ENCODE measurements at regions not wholly inside any gene's neighbourhood (a gene's known extent, or its start where the extent isn't known, plus 50 kb on each side); places are given as distances from the start of the nearest gene placed in this dataset.

DNA sequence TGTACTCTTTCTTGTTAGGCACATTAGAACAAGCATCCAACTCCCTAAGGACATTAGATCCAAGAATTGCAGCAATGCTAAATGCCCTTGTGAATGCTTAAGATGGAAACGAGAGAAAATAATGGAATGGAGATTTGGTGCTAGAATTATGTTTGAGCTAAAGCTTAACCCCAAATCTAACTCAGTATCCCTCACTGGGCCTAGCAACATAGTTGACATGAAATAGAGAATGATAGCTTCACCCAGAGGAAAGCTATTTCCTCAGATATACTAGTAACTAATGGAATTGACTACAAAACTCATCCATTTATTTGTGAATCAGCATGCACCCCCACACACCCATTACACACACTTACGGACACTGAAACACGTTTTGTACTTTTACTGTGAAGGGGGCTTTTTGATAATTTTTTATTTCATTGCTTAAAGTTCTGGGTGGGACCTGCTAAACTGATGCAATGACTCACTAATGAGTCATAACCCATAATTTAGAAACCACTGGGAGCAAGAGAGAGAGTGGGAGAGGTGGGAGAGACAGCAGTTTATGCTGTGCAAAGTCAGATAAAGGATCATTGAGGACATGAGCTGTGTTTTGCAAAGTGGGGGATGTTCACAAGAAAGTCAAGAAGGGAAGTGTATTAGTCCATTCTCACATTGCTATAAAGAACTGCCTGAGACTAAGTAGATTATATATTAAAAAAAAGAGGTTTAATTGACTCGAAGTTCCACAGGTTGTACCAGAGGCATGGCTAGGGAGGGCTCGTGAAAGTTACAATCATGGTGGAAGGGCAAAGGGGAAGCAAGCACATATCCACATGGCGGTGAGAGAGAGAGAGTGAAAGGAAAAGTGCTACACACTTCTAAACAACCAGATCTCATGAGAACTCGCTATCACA is 382.7 kb downstream of the SFMBT2 start:
- no peak for ATAC-seq
- Histone ChIP-seq H3F3A (replicated peaks; ENCODE audit: low read depth) (no peaks in the 10 kb centered on the region), H3K27ac (ENCODE audit: low read depth) (no peak overlapping the region), H2AFZ (no peak overlapping the region), H3K4me2 (no peak overlapping the region), H3K79me2 (replicated peaks; ENCODE audit: insufficient read depth) (no peaks in the 10 kb centered on the region), H3K36me3 (ENCODE audit: insufficient read depth) (no peaks in the 10 kb centered on the region), H3K4me3 (no peak overlapping the region), H3K9me2 (ENCODE audit: insufficient read depth) (0 out of 2 replicates have a peak, but pooled peaks cover 3% of the 10 kb centered on the region), H3K27me3 (ENCODE audit: insufficient read depth) (no peaks in the 10 kb centered on the region), H3K4me1 (ENCODE audit: insufficient read depth) (no peaks in the 10 kb centered on the region), H4K20me1 (replicated peaks; ENCODE audit: insufficient read depth) (no peaks in the 10 kb centered on the region)
- no peaks in the 10 kb centered on the region for H3K36me3 Mint-ChIP-seq (ENCODE audit: low read depth)
- H3K9me3 Mint-ChIP-seq = peaks cover 4% of the 10 kb centered on the region; the same call in 2 of the 3 replicates
- no peaks in the 10 kb centered on the region; the same call in 2 of the 3 replicates for H3K4me1 Mint-ChIP-seq
- TF ChIP-seq EZH2phosphoT487 (IDR thresholded peaks at IDR 0.05; ENCODE audit: unreplicated experiment) = no peak
- TF ChIP-seq REST (IDR thresholded peaks at IDR 0.05; ENCODE audit: unreplicated experiment) = no peak
- no peak for TF ChIP-seq POLR2AphosphoS5 (IDR thresholded peaks at IDR 0.05; ENCODE audit: low read depth)
- DNase-seq (ENCODE audit: low spot score) = no peak
- no peak overlapping the region for H3K27ac Mint-ChIP-seq
- no peaks in the 10 kb centered on the region for H3K27me3 Mint-ChIP-seq (ENCODE audit: insufficient read depth, low read depth, poor library complexity)
- no peak overlapping the region for H3K4me3 Mint-ChIP-seq

GRCh38 chr10:7027237-7027912 is 383.5 kb downstream of the SFMBT2 start:
- Mint-ChIP-seq H3K27me3 (ENCODE audit: insufficient read depth, low read depth, poor library complexity) (no peaks in the 10 kb centered on the region), H3K4me1 (no peaks in the 10 kb centered on the region; the same call in 2 of the 3 replicates), H3K9me3 (peaks cover 4% of the 10 kb centered on the region; the same call in 2 of the 3 replicates), H3K4me3 (no peak overlapping the region), H3K27ac (no peak overlapping the region), H3K36me3 (ENCODE audit: low read depth) (no peaks in the 10 kb centered on the region)
- Histone ChIP-seq H3K27me3 (ENCODE audit: insufficient read depth) (no peaks in the 10 kb centered on the region), H3K4me1 (ENCODE audit: insufficient read depth) (no peaks in the 10 kb centered on the region), H4K20me1 (replicated peaks; ENCODE audit: insufficient read depth) (no peaks in the 10 kb centered on the region), H3K27ac (ENCODE audit: low read depth) (no peak overlapping the region), H3K9me2 (ENCODE audit: insufficient read depth) (0 out of 2 replicates have a peak, but pooled peaks cover 3% of the 10 kb centered on the region), H3K79me2 (replicated peaks; ENCODE audit: insufficient read depth) (no peaks in the 10 kb centered on the region), H3K4me2 (no peak overlapping the region), H3F3A (replicated peaks; ENCODE audit: low read depth) (no peaks in the 10 kb centered on the region), H3K36me3 (ENCODE audit: insufficient read depth) (no peaks in the 10 kb centered on the region), H3K4me3 (no peak overlapping the region), H2AFZ (no peak overlapping the region)
- DNase-seq (ENCODE audit: low spot score) = no peak
- ATAC-seq = no peak
- TF ChIP-seq NANOG (IDR thresholded peaks at IDR 0.05; ENCODE audit: borderline replicate concordance) = no peak
- no peak for TF ChIP-seq POLR2AphosphoS5 (IDR thresholded peaks at IDR 0.05; ENCODE audit: low read depth)
- TF ChIP-seq ZNF331 (CRISPR knock-in tag; IDR thresholded peaks at IDR 0.05; ENCODE audit: low read depth) = no peak
- no peak for TF ChIP-seq JUNB (IDR thresholded peaks at IDR 0.05; ENCODE audit: unreplicated experiment)
- TF ChIP-seq ETS1 (IDR thresholded peaks at IDR 0.05) = no peak
- no peak for TF ChIP-seq EZH2 (IDR thresholded peaks at IDR 0.05; ENCODE audit: low read depth, unreplicated experiment)
- TF ChIP-seq CREB1 (CRISPR knock-in tag; IDR thresholded peaks at IDR 0.05; ENCODE audit: low read depth) = no peak
